HepG2 (cell line): ENCODE measurements at regions not wholly inside any gene's neighbourhood (a gene's known extent, or its start where the extent isn't known, plus 50 kb on each side); places are given as distances from the start of the nearest gene placed in this dataset.

Experiments
- ATAC-seq: fragments of 200-7000 bp; cut with Tn5 transposase; 3 replicates; pipeline ENCODE4 v1.9.1; 2020; ENCODE audit warnings: mild to moderate bottlenecking, moderate library complexity
- BruUV-seq: library from RNA; stranded (reverse); fragments of 400-500 nt; replicated peaks from 2 replicates; lab custom pipeline; 2021; lab: Mats Ljungman, UMichigan
- CTCF ChIA-PET: fragments of 300-600 bp; formaldehyde crosslinking; extraction: SDS; loops from one replicate; lab custom pipeline; 2021; ENCODE audit warnings: low total read pairs, inconsistent platforms, low intra/inter-chr PET ratio; lab: Yijun Ruan, JAX
- POLR2A ChIA-PET: fragments of 350-600 bp; sonication (Branson Sonifier 250); formaldehyde crosslinking; loops from one replicate; lab custom pipeline; 2020; ENCODE audit warnings: antibody characterized with exemption, inconsistent platforms; lab: Yijun Ruan, JAX
- DNase-seq: peaks from one replicate; pipeline ENCODE4 v3.0.0-alpha.2; 2015; ENCODE audit warnings: low spot score
- FAIRE-seq: peaks from 3 replicates; lab custom pipeline; 2011; peaks lifted over from hg19 to GRCh38; lab: Jason Lieb, UNC
- H2AFZ ChIP-seq: one replicate; pipeline ENCODE4 v1.6.1; 2011; ENCODE audit warnings: low read length, inconsistent platforms
- H3K27ac ChIP-seq: fragments of 300-600 bp; 3 replicates; pipeline ENCODE4 v1.8.0; 2011; ENCODE audit warnings: mixed run types, mild to moderate bottlenecking, mixed read lengths, low read length, inconsistent platforms; ENCODE audit not compliant: insufficient read depth; ENCODE audit errors: extremely low read length
- H3K27me3 ChIP-seq, 2 experiments: fragments of 200-600 bp in 1 of 2; 2 replicates in 1 of 2; 3 replicates in 1 of 2; pipeline versions ENCODE4 v1.6.0 to v1.8.0; 2011; ENCODE audit warnings: low read length in 2 of 2, mild to moderate bottlenecking in 2 of 2, moderate library complexity in 2 of 2, inconsistent platforms in 1 of 2; ENCODE audit not compliant: insufficient read depth in 2 of 2, control insufficient read depth in 1 of 2
- H3K36me3 ChIP-seq, 2 experiments: fragments of 200-600 bp in 1 of 2; replicated peaks in 1 of 2; 2 replicates in 1 of 2; 3 replicates in 1 of 2; pipeline versions ENCODE4 v1.5.1 to v1.8.0; 2011; ENCODE audit warnings: low read length in 2 of 2, inconsistent platforms in 1 of 2; ENCODE audit not compliant: insufficient read depth in 2 of 2, control insufficient read depth in 1 of 2
- H3K4me1 ChIP-seq: 2 replicates; pipeline ENCODE4 v1.5.1; 2012; ENCODE audit warnings: low read length, inconsistent platforms; ENCODE audit not compliant: insufficient read depth
- H3K4me2 ChIP-seq: 2 replicates; pipeline ENCODE4 v1.6.0; 2011; ENCODE audit warnings: low read depth, low read length, inconsistent platforms
- H3K4me3 ChIP-seq, 3 experiments: fragments of 200-600 bp in 1 of 3; sonication (generic), shearing (Covaris generic) in 1 of 3; replicated peaks in 1 of 3; 2 replicates each; pipeline ENCODE4 v1.5.1; 2011 to 2016; ENCODE audit warnings: low read length in 3 of 3, inconsistent platforms in 2 of 3, low read depth in 2 of 3, mild to moderate bottlenecking in 2 of 3, control low read depth in 1 of 3, mixed read lengths in 1 of 3; ENCODE audit not compliant: insufficient read depth in 1 of 3
- H3K79me2 ChIP-seq: one replicate; pipeline ENCODE4 v1.6.1; 2011; ENCODE audit warnings: low read length, inconsistent platforms; ENCODE audit not compliant: insufficient read depth
- H3K9ac ChIP-seq: 2 replicates; pipeline ENCODE4 v1.6.0; 2011; ENCODE audit warnings: mild to moderate bottlenecking, low read depth, low read length, inconsistent platforms; ENCODE audit not compliant: insufficient read depth
- H3K9me3 ChIP-seq: 2 replicates; pipeline ENCODE4 v1.5.1; 2012; ENCODE audit warnings: mild to moderate bottlenecking, low read length
- H4K20me1 ChIP-seq: 2 replicates; pipeline ENCODE4 v1.6.0; 2011; ENCODE audit warnings: inconsistent platforms, mild to moderate bottlenecking, low read length, moderate library complexity; ENCODE audit not compliant: insufficient read depth
- AKAP8 ChIP-seq: sonication (generic); formaldehyde crosslinking; IDR thresholded peaks from 2 replicates; pipeline ENCODE4 v1.5.1; 2020; ENCODE audit warnings: mild to moderate bottlenecking, missing genetic modification reagents
- DPF2 ChIP-seq: sonication (generic); formaldehyde crosslinking; IDR thresholded peaks from 2 replicates; pipeline ENCODE4 v1.4.0; 2020; ENCODE audit warnings: mild to moderate bottlenecking, low read depth, missing genetic modification reagents, borderline replicate concordance
- NCOA1 ChIP-seq: sonication (generic); formaldehyde crosslinking; IDR thresholded peaks from 2 replicates; pipeline ENCODE4 v1.9.0; 2021; ENCODE audit warnings: missing genetic modification reagents
- NFATC3 ChIP-seq: sonication (generic); formaldehyde crosslinking; IDR thresholded peaks from 2 replicates; pipeline ENCODE4 v1.5.1; 2020; ENCODE audit warnings: mild to moderate bottlenecking, missing genetic modification reagents
- RAD51 ChIP-seq: fragments of 450-650 bp; IDR thresholded peaks from 2 replicates; pipeline ENCODE4 v1.6.1; 2016; ENCODE audit warnings: borderline replicate concordance
- ZFP36 ChIP-seq: fragments of 150-350 bp; IDR thresholded peaks from 2 replicates; pipeline ENCODE4 v1.6.1; 2018; ENCODE audit warnings: borderline replicate concordance, low read length, low read depth; ENCODE audit not compliant: partially characterized antibody
- ZFP82 ChIP-seq: sonication (generic); formaldehyde crosslinking; IDR thresholded peaks from 2 replicates; pipeline ENCODE4 v1.5.1; 2020; ENCODE audit warnings: mild to moderate bottlenecking, missing genetic modification reagents, borderline replicate concordance
- ZNF20 ChIP-seq: sonication (generic); formaldehyde crosslinking; IDR thresholded peaks from 2 replicates; pipeline ENCODE4 v1.4.0; 2020; ENCODE audit warnings: mild to moderate bottlenecking, moderate library complexity, missing genetic modification reagents
- ZNF230 ChIP-seq: sonication (generic); formaldehyde crosslinking; IDR thresholded peaks from 2 replicates; pipeline ENCODE4 v1.4.0; 2020; ENCODE audit warnings: mild to moderate bottlenecking, missing genetic modification reagents
- ZNF75D ChIP-seq: sonication (generic); formaldehyde crosslinking; IDR thresholded peaks from 2 replicates; pipeline ENCODE4 v1.8.1; 2023; ENCODE audit warnings: missing genetic modification reagents, mild to moderate bottlenecking, borderline replicate concordance
- WGBS: methylation state at CpG from one replicate; pipeline ENCODE4 v1.1.6; 2017; ENCODE audit warnings: low lambda C conversion rate; 5-methylcytosine and 5-hydroxymethylcytosine counted together
- in situ Hi-C: cut with HindIII; loops from 2 replicates; pipeline ENCODE4 v1.10.0; 2017; ENCODE audit warnings: low pct_unique_long_range_greater_than_20kb; ENCODE audit not compliant: extremely low pct_ligation_motif_present
- intact Hi-C: fragments of 100-400 bp; cut with micrococcal nuclease; formaldehyde crosslinking; loops from one replicate; pipeline ENCODE4 v1.10.0; 2022; ENCODE audit not compliant: unreplicated experiment
- TF ChIP-seq, protein P1 (sequence below): sonication (generic); formaldehyde crosslinking; IDR thresholded peaks from 2 replicates; pipeline ENCODE4 v1.5.1; 2020; ENCODE audit warnings: mild to moderate bottlenecking, missing genetic modification reagents, moderate library complexity
- TF ChIP-seq, protein P2 (sequence below): sonication (generic); formaldehyde crosslinking; IDR thresholded peaks from 2 replicates; pipeline ENCODE4 v1.5.1; 2020; ENCODE audit warnings: missing genetic modification reagents, mild to moderate bottlenecking, borderline replicate concordance
- TF ChIP-seq, protein P3 (sequence below): IDR thresholded peaks from 2 replicates; pipeline ENCODE4 v1.6.1; 2016; ENCODE audit warnings: control low read depth
- TF ChIP-seq, protein P4 (sequence below): sonication (generic); formaldehyde crosslinking; IDR thresholded peaks from 2 replicates; pipeline ENCODE4 v1.5.0; 2020; ENCODE audit warnings: mild to moderate bottlenecking, low read depth, missing genetic modification reagents, borderline replicate concordance
- TF ChIP-seq, protein P5 (sequence below): sonication (generic); formaldehyde crosslinking; IDR thresholded peaks from 2 replicates; pipeline ENCODE4 v1.5.1; 2020; ENCODE audit warnings: mild to moderate bottlenecking, moderate library complexity, missing genetic modification reagents

DNA sequence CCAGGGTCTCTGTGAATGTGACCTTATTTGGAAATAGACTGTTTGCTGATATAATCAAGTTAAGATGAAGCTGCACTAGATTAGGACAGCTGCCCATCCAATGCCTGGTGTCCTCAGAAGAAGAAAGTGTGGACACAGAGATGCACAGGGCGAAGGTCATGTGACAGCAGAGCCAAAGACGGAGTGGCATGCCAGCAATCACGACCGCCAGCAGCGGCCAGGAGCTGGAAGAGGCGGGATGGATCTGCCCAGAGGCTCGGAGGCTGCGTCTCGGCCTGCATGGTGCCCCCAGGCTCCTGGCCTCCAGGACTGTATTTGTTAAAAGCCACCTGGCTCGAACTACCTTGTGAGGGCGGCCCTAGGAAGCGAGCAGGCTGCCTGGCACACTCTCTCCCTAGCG, 76.5 kb downstream of the RFLNA start (continued):
- TF ChIP-seq, protein P1, sequence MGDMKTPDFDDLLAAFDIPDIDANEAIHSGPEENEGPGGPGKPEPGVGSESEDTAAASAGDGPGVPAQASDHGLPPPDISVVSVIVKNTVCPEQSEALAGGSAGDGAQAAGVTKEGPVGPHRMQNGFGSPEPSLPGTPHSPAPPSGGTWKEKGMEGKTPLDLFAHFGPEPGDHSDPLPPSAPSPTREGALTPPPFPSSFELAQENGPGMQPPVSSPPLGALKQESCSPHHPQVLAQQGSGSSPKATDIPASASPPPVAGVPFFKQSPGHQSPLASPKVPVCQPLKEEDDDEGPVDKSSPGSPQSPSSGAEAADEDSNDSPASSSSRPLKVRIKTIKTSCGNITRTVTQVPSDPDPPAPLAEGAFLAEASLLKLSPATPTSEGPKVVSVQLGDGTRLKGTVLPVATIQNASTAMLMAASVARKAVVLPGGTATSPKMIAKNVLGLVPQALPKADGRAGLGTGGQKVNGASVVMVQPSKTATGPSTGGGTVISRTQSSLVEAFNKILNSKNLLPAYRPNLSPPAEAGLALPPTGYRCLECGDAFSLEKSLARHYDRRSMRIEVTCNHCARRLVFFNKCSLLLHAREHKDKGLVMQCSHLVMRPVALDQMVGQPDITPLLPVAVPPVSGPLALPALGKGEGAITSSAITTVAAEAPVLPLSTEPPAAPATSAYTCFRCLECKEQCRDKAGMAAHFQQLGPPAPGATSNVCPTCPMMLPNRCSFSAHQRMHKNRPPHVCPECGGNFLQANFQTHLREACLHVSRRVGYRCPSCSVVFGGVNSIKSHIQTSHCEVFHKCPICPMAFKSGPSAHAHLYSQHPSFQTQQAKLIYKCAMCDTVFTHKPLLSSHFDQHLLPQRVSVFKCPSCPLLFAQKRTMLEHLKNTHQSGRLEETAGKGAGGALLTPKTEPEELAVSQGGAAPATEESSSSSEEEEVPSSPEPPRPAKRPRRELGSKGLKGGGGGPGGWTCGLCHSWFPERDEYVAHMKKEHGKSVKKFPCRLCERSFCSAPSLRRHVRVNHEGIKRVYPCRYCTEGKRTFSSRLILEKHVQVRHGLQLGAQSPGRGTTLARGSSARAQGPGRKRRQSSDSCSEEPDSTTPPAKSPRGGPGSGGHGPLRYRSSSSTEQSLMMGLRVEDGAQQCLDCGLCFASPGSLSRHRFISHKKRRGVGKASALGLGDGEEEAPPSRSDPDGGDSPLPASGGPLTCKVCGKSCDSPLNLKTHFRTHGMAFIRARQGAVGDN (CRISPR knock-in tag), result 0 out of 2 replicates have a peak, but pooled peaks have one; percentile 37
- TF ChIP-seq NCOA1 (CRISPR knock-in tag), result no peak

DNA sequence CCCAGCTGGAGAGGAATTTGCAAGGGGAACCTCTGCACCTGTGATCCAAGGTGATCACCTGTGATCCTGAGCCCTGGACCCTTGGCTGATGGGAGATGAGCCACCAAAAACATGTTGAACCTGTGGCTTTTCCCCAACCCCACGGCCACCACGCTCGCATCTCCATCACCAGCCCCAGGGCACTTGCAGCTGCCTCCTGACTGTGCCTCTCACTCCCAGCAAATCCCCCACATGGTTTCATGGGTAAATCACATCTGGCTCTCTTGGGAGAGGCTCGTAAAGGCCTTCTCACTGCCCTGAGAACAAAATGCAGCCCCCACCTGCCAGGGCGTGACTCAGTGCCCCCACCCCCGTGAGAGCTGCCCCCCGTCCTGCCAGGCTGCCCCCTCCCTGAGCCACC, 76.0 kb downstream of the RFLNA start:
- H3K9ac ChIP-seq, result no peak overlapping the region
- ChIA-PET POLR2A (interaction anchor here (0.9 to 2.6 kb wide), 2 partner anchors 18 to 148 kb away, joined by 3 to 9 read pairs; no protein-coding TSS in a partner anchor), CTCF (no interaction called here)
- ATAC-seq (no peak), FAIRE-seq (no peak), DNase-seq (no peak)
- peak overlapping the region; percentile 77 for H3K27ac ChIP-seq
- intact Hi-C loops, result no loop called here
- WGBS, result 94% methylated on average over 3 of the region's 7 CpGs
- H4K20me1 ChIP-seq, result no peaks in the 10 kb centered on the region
- BruUV-seq, result no TSS peak
- no peak overlapping the region for H3K4me3 ChIP-seq
- in situ Hi-C loops, result no loop called here
- no peaks in the 10 kb centered on the region for H3K9me3 ChIP-seq
- no peaks in the 10 kb centered on the region for H3K27me3 ChIP-seq
- H3K4me1 ChIP-seq, result peaks cover 51% of the 10 kb centered on the region
- no peak overlapping the region for H2AFZ ChIP-seq
- H3K36me3 ChIP-seq, result peaks cover 2 to 27% of the 10 kb centered on the region in 2 experiments; a peak in 3 of 5 replicates
- H3K4me2 ChIP-seq, result no peak overlapping the region
- H3K79me2 ChIP-seq, result no peaks in the 10 kb centered on the region
- no peak for TF ChIP-seq NFATC3 (CRISPR knock-in tag)
- TF ChIP-seq, protein P2, sequence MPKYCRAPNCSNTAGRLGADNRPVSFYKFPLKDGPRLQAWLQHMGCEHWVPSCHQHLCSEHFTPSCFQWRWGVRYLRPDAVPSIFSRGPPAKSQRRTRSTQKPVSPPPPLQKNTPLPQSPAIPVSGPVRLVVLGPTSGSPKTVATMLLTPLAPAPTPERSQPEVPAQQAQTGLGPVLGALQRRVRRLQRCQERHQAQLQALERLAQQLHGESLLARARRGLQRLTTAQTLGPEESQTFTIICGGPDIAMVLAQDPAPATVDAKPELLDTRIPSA (CRISPR knock-in tag), result no peak
- TF ChIP-seq ZNF20 (CRISPR knock-in tag), result no peak
- no peak for TF ChIP-seq DPF2 (CRISPR knock-in tag)
- no peak for TF ChIP-seq ZFP36
- no peak for TF ChIP-seq ZFP82 (CRISPR knock-in tag)
- TF ChIP-seq ZNF75D (CRISPR knock-in tag), result no peak
- no peak for TF ChIP-seq RAD51
- TF ChIP-seq, protein P3, sequence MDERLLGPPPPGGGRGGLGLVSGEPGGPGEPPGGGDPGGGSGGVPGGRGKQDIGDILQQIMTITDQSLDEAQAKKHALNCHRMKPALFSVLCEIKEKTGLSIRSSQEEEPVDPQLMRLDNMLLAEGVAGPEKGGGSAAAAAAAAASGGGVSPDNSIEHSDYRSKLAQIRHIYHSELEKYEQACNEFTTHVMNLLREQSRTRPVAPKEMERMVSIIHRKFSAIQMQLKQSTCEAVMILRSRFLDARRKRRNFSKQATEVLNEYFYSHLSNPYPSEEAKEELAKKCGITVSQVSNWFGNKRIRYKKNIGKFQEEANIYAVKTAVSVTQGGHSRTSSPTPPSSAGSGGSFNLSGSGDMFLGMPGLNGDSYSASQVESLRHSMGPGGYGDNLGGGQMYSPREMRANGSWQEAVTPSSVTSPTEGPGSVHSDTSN (CRISPR knock-in tag), result no peak
- no peak for TF ChIP-seq ZNF230 (CRISPR knock-in tag)
- no peak for TF ChIP-seq AKAP8 (CRISPR knock-in tag)
- TF ChIP-seq, protein P4, sequence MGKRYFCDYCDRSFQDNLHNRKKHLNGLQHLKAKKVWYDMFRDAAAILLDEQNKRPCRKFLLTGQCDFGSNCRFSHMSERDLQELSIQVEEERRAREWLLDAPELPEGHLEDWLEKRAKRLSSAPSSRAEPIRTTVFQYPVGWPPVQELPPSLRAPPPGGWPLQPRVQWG (CRISPR knock-in tag), result no peak
- TF ChIP-seq, protein P5, sequence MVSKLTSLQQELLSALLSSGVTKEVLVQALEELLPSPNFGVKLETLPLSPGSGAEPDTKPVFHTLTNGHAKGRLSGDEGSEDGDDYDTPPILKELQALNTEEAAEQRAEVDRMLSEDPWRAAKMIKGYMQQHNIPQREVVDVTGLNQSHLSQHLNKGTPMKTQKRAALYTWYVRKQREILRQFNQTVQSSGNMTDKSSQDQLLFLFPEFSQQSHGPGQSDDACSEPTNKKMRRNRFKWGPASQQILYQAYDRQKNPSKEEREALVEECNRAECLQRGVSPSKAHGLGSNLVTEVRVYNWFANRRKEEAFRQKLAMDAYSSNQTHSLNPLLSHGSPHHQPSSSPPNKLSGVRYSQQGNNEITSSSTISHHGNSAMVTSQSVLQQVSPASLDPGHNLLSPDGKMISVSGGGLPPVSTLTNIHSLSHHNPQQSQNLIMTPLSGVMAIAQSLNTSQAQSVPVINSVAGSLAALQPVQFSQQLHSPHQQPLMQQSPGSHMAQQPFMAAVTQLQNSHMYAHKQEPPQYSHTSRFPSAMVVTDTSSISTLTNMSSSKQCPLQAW, result no peak
